ENCODE measurements at regions not wholly inside any gene's neighbourhood (a gene's known extent, or its start where the extent isn't known, plus 50 kb on each side); places are given as distances from the start of the nearest gene placed in this dataset.

GRCh38 chr2:228860601-228861285 is 410.3 kb downstream of the PID1 start:
- no peak for DNase-seq (ENCODE audit: low spot score)

- no peak for DNase-seq (ENCODE audit: low spot score)
Observed at GRCh38 chr2:228853151-228853550, 417.9 kb downstream of the PID1 start.

GRCh38 chr2:228848638-228849037 is 422.4 kb downstream of the PID1 start:
- DNase-seq (ENCODE audit: low spot score): no peak

- DNase-seq (ENCODE audit: low spot score): no peak
Observed at GRCh38 chr2:228847684-228848083, 423.4 kb downstream of the PID1 start.

GRCh38 chr2:228846161-228846560 is 424.9 kb downstream of the PID1 start:
- DNase-seq (ENCODE audit: low spot score): no peak

- no peak for DNase-seq (ENCODE audit: low spot score)
Observed at GRCh38 chr2:228845162-228845925, 425.7 kb downstream of the PID1 start.

GRCh38 chr2:228841877-228842276 is 429.2 kb downstream of the PID1 start:
- peak; percentile 28 for DNase-seq (ENCODE audit: low spot score)

- DNase-seq (ENCODE audit: low spot score): no peak
Observed at GRCh38 chr2:228841475-228841874, 429.6 kb downstream of the PID1 start.

- DNase-seq (ENCODE audit: low spot score): no peak
Observed at GRCh38 chr2:228840743-228841114, 430.4 kb downstream of the PID1 start.

GRCh38 chr2:228840113-228840742 is 430.9 kb downstream of the PID1 start:
- DNase-seq (ENCODE audit: low spot score): no peak

GRCh38 chr2:228839421-228839876 is 431.6 kb downstream of the PID1 start:
- no peak for DNase-seq (ENCODE audit: low spot score)

GRCh38 chr2:228838819-228839218 is 432.3 kb downstream of the PID1 start:
- DNase-seq (ENCODE audit: low spot score): peak; percentile 26

- no peak for DNase-seq (ENCODE audit: low spot score)
Observed at GRCh38 chr2:228828397-228828796, 442.7 kb downstream of the PID1 start.

GRCh38 chr2:228827056-228827700 is 443.9 kb downstream of the PID1 start:
- no peak for DNase-seq (ENCODE audit: low spot score)

- no peak for DNase-seq (ENCODE audit: low spot score)
Observed at GRCh38 chr2:228819701-228820100, 451.4 kb downstream of the PID1 start.

- DNase-seq (ENCODE audit: low spot score): no peak
Observed at GRCh38 chr2:228802181-228803071, 468.7 kb downstream of the PID1 start.

GRCh38 chr2:228801451-228801850 is 469.6 kb downstream of the PID1 start:
- no peak for DNase-seq (ENCODE audit: low spot score)

GRCh38 chr2:228799208-228799588 is 471.9 kb downstream of the PID1 start:
- no peak for DNase-seq (ENCODE audit: low spot score)

GRCh38 chr2:228798458-228799207 is 472.5 kb downstream of the PID1 start:
- peak; percentile 3 for DNase-seq (ENCODE audit: low spot score)

- DNase-seq (ENCODE audit: low spot score): no peak
Observed at GRCh38 chr2:228796386-228796785, 474.7 kb downstream of the PID1 start.

GRCh38 chr2:228793116-228793515 is 478.0 kb downstream of the PID1 start:
- no peak for DNase-seq (ENCODE audit: low spot score)
